OCI-LY3 (cell line): ENCODE measurements at regions not wholly inside any gene's neighbourhood (a gene's known extent, or its start where the extent isn't known, plus 50 kb on each side); places are given as distances from the start of the nearest gene placed in this dataset.

Experiments
- CTCF ChIP-seq: fragments of 200-600, 300-600 bp; sonication (generic); IDR thresholded peaks from 2 replicates; pipeline ENCODE4 v1.5.1; 2014; ENCODE audit warnings: antibody characterized with exemption, low read length, low read depth
- EZH2phosphoT487 ChIP-seq: fragments of 200-600 bp; shearing (Covaris generic); IDR thresholded peaks from 2 replicates; pipeline ENCODE4 v1.6.1; 2018; ENCODE audit warnings: antibody characterized with exemption, mixed run types, low read depth

GRCh38 chr3:132984181-132984580 lies 54.0 kb upstream of the TMEM108 start:
- TF ChIP-seq CTCF = no peak
- no peak for TF ChIP-seq EZH2phosphoT487
